ENCODE measurements at regions not wholly inside any gene's neighbourhood (a gene's known extent, or its start where the extent isn't known, plus 50 kb on each side); places are given as distances from the start of the nearest gene placed in this dataset.

- Histone ChIP-seq H2AFZ (replicated peaks; ENCODE audit: low read length, poor library complexity) (no peak overlapping the region), H2BK5ac (ENCODE audit: low read depth, low read length, poor library complexity, severe bottlenecking) (no peak overlapping the region), H3K36me3 (ENCODE audit: control insufficient read depth, insufficient read depth, low read length) (no peaks in the 10 kb centered on the region), H4K8ac (ENCODE audit: low read depth in 2 of 2, low read length in 2 of 2) (no peak overlapping the region), H2AK9ac (replicated peaks; ENCODE audit: low read depth, low read length, poor library complexity) (no peak overlapping the region), H2BK120ac (ENCODE audit: low read depth, low read length) (no peak overlapping the region), H3K23ac (ENCODE audit: low read depth, low read length) (no peak overlapping the region), H3K14ac (replicated peaks; ENCODE audit: low read depth, low read length) (no peak overlapping the region), H4K5ac (ENCODE audit: low read depth, low read length) (no peak overlapping the region), H3K4ac (ENCODE audit: low read depth, low read length) (no peak overlapping the region), H4K91ac (ENCODE audit: insufficient read depth, low read depth, low read length) (no peak overlapping the region), H3K27me3 (ENCODE audit: control insufficient read depth, insufficient read depth, low read length) (no peaks in the 10 kb centered on the region), H4K20me1 (ENCODE audit: insufficient read depth, low read length) (no peaks in the 10 kb centered on the region), H3K4me1 (ENCODE audit: control insufficient read depth, insufficient read depth, low read length) (no peaks in the 10 kb centered on the region), H3K27ac (ENCODE audit: insufficient read depth, low read length) (no peak overlapping the region), H3K18ac (ENCODE audit: low read depth, low read length) (no peak overlapping the region), H3K9ac (ENCODE audit: low read depth, low read length) (no peak overlapping the region), H2BK20ac (ENCODE audit: low read depth, low read length) (no peak overlapping the region), H3K9me3 (ENCODE audit: control insufficient read depth, insufficient read depth, low read length) (no peaks in the 10 kb centered on the region), H3K79me1 (ENCODE audit: low read depth in 1 of 2, low read length in 2 of 2) (no peaks in the 10 kb centered on the region), H3K4me2 (ENCODE audit: low read depth, low read length) (no peak overlapping the region), H3K4me3 (ENCODE audit: insufficient read depth, low read depth, low read length) (no peak overlapping the region), H3K56ac (ENCODE audit: extremely low read depth, insufficient read depth, low read length) (no peak overlapping the region), H2BK15ac (ENCODE audit: low read depth, low read length) (no peak overlapping the region), H2AK5ac (ENCODE audit: low read depth, low read length) (no peak overlapping the region), H3K9me1 (ENCODE audit: insufficient read depth, low read length) (no peaks in the 10 kb centered on the region)
- in situ Hi-C loops (cut with MboI; ENCODE audit: low sequenced_read_pairs) (no loop called here), intact Hi-C loops (cut with micrococcal nuclease) (no loop called here), dilution Hi-C loops (cut with HindIII; ENCODE audit: low sequenced_read_pairs, unreplicated experiment) (no loop called here)
- BruUV-seq (replicated peaks), result no TSS peak
- CTCF ChIA-PET, result no interaction called here
- ATAC-seq (ENCODE audit: low read depth), result no peak
- no peak for DNase-seq
- POLR2A ChIA-PET (ENCODE audit: unreplicated experiment), result no interaction called here
- TF ChIP-seq BHLHE40 (IDR thresholded peaks at IDR 0.05; ENCODE audit: low read depth, low read length), result no peak
- WGBS, 2 experiments (ENCODE audit: extremely low coverage in 2 of 2, insufficient read length in 1 of 2), result 33% methylated on average over 2 of the region's 3 CpGs; no CpG with 5 or more reads in 1 of the 2 experiments
Observed at GRCh38 chr20:58028123-58028522, 200.3 kb downstream of the ANKRD60 start.

Measured in IMR-90 (cell line).